HG03045 (cell line): ENCODE measurements at regions not wholly inside any gene's neighbourhood (a gene's known extent, or its start where the extent isn't known, plus 50 kb on each side); places are given as distances from the start of the nearest gene placed in this dataset.
"Not testable (repeated sequence)": the region's sequence is repeated elsewhere in the genome, so short reads cannot be mapped to it uniquely, and the experiment has no call there.

ENCODE experiments used
- ATAC-seq: cut with Tn5 transposase; IDR thresholded peaks from one replicate; pipeline ENCODE4 v1.9.1; 2021; ENCODE audit warnings: mild to moderate bottlenecking, moderate library complexity; ENCODE audit not compliant: unreplicated experiment

- ATAC-seq = not testable (repeated sequence)
Observed at GRCh38 chr1:761791-762190, 75.3 kb upstream of the OR4F16 start.

- not testable (repeated sequence) for ATAC-seq
Observed at GRCh38 chr1:771449-771848, 85.0 kb upstream of the OR4F16 start.

- not testable (repeated sequence) for ATAC-seq
Observed at GRCh38 chr1:777480-778180, 91.2 kb upstream of the OR4F16 start.

- ATAC-seq = peak; percentile 100
Observed at GRCh38 chr1:778451-779278, 92.2 kb upstream of the OR4F16 start.

GRCh38 chr1:779621-780020, 93.2 kb upstream of the OR4F16 start:
- not testable (repeated sequence) for ATAC-seq

GRCh38 chr1:788835-789234, 102.4 kb upstream of the OR4F16 start:
- no peak for ATAC-seq

GRCh38 chr1:789606-790005, 103.2 kb upstream of the OR4F16 start:
- ATAC-seq = not testable (repeated sequence)

- ATAC-seq = not testable (repeated sequence)
Observed at GRCh38 chr1:790388-790930, 104.0 kb upstream of the OR4F16 start.

- ATAC-seq = not testable (repeated sequence)
Observed at GRCh38 chr1:794310-794709, 107.9 kb upstream of the OR4F16 start.

GRCh38 chr1:794918-795584, 108.6 kb upstream of the OR4F16 start:
- ATAC-seq = not testable (repeated sequence)

GRCh38 chr1:797649-798048, 111.2 kb upstream of the OR4F16 start:
- ATAC-seq = not testable (repeated sequence)

- not testable (repeated sequence) for ATAC-seq
Observed at GRCh38 chr1:800397-800796, 113.9 kb upstream of the OR4F16 start.

GRCh38 chr1:804378-805115, 118.1 kb upstream of the OR4F16 start:
- ATAC-seq = not testable (repeated sequence)

GRCh38 chr1:805310-805709, 118.4 kb upstream of the SAMD11 start:
- ATAC-seq = not testable (repeated sequence)

GRCh38 chr1:807066-807465, 116.7 kb upstream of the SAMD11 start:
- not testable (repeated sequence) for ATAC-seq

- ATAC-seq = not testable (repeated sequence)
Observed at GRCh38 chr1:807699-808390, 115.9 kb upstream of the SAMD11 start.

- ATAC-seq = not testable (repeated sequence)
Observed at GRCh38 chr1:810949-811348, 112.8 kb upstream of the SAMD11 start.

GRCh38 chr1:812535-813127, 111.1 kb upstream of the SAMD11 start:
- not testable (repeated sequence) for ATAC-seq

- not testable (repeated sequence) for ATAC-seq
Observed at GRCh38 chr1:814543-814942, 109.2 kb upstream of the SAMD11 start.
